HUES6 (cell line): ENCODE measurements at regions not wholly inside any gene's neighbourhood (a gene's known extent, or its start where the extent isn't known, plus 50 kb on each side); places are given as distances from the start of the nearest gene placed in this dataset.
A peak's percentile ranks its signal among the peaks of the same experiment; 100 is the strongest.
"Not testable (repeated sequence)": the region's sequence is repeated elsewhere in the genome, so short reads cannot be mapped to it uniquely, and the experiment has no call there.

ENCODE experiments used
- H3K27ac ChIP-seq: 2 replicates; pipeline ENCODE4 v1.7.0; 2013; ENCODE audit warnings: low read depth, mild to moderate bottlenecking, low read length, inconsistent platforms
- H3K27me3 ChIP-seq: 2 replicates; pipeline ENCODE4 v1.6.1; 2013; ENCODE audit warnings: low read length; ENCODE audit not compliant: control insufficient read depth, insufficient read depth
- H3K36me3 ChIP-seq: 2 replicates; pipeline ENCODE4 v1.6.1; 2013; ENCODE audit warnings: low read length; ENCODE audit not compliant: control insufficient read depth, insufficient read depth
- H3K4me1 ChIP-seq: 2 replicates; pipeline ENCODE4 v1.6.1; 2013; ENCODE audit warnings: low read length; ENCODE audit not compliant: control insufficient read depth, insufficient read depth
- H3K4me3 ChIP-seq: 2 replicates; pipeline ENCODE4 v1.5.1; 2013; ENCODE audit warnings: low read depth, low read length
- H3K9ac ChIP-seq: one replicate; pipeline ENCODE4 v1.6.1; 2013; ENCODE audit warnings: mild to moderate bottlenecking, low read length
- H3K9me3 ChIP-seq: 2 replicates; pipeline ENCODE4 v1.6.1; 2013; ENCODE audit warnings: low read depth, low read length; ENCODE audit not compliant: control insufficient read depth, insufficient read depth

DNA sequence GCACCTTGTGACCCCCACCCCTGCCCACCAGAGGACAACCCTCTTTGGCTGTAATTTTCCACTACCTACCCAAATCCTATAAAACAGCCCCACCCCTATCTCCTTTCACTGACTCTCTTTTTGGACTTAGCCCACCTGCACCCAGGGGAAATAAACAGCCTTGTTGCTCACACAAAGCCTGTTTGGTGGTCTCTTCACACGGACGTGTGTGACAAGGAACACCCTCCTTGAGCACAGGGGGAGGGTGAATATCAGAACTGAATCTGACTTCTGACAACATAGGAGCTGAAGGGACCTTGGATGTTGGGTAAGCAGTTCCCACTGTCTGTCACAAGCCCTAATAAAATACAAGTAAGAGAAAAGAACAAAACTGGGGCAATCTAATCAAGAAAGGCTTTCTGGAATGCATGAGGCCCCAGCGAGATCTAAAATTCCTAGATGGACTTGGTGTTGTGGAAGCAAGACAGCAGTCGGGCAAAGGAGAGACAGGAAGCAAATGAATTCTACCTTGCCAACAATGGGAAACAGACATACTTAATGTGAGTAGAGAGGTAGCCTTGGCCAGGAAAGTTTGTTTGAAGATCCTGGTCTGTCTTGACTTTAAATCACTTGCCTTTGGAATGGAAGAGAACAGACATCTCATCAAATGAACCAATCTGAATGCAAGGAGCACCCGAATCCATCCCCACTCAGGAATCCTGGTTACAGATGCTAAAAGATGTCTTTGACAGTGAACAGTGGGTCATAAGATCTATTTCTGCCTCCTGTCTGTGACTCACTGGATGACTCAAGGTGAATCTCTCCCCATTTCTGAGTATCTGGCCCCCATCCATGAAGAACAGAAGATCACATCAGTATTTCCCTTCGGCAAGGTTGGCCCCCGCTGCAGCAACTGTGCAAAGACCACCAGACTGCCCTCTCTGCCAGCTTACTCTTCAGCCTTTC, 53.3 kb downstream of the OLFML3 start:
- Histone ChIP-seq H3K9ac (peak overlapping the region; percentile 96), H3K36me3 (peaks cover 3% of the 10 kb centered on the region; the same call in 1 of the 2 replicates), H3K9me3 (peaks cover 7% of the 10 kb centered on the region; the same call in 1 of the 2 replicates), H3K4me1 (peaks cover 54% of the 10 kb centered on the region), H3K27me3 (no peaks in the 10 kb centered on the region), H3K4me3 (peak overlapping the region; percentile 58), H3K27ac (peak overlapping the region; percentile 82)

- H3K4me3 ChIP-seq: peak overlapping the region; percentile 58
- peaks cover 4% of the 10 kb centered on the region; the same call in 1 of the 2 replicates for H3K9me3 ChIP-seq
- H3K36me3 ChIP-seq: no peaks in the 10 kb centered on the region
- peak overlapping the region; percentile 82 for H3K27ac ChIP-seq
- peak overlapping the region; percentile 96 for H3K9ac ChIP-seq
- H3K27me3 ChIP-seq: no peaks in the 10 kb centered on the region
- H3K4me1 ChIP-seq: peaks cover 61% of the 10 kb centered on the region
Measured at GRCh38 chr1:114033216-114033706, 54.0 kb downstream of the OLFML3 start.

DNA sequence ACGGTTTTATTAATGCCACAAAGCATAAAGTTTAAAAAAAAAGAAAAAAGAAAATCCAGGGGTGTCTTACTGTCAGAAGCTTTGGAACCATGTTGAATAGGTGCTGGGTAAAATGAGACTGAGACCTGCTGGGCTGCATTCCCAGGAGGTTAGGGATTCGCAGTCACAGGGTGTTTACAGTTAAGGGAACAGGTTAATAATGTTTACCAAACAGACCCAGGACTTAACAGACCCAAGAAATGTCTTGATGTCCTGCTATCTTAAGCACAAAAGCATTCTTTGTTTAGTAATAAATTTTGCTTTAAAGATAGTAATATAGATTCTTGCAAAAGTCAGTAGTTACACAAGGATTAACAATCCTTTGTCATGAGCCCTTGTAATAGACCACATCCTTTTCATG, 54.7 kb downstream of the OLFML3 start:
- H3K4me1 ChIP-seq: peaks cover 68% of the 10 kb centered on the region

GRCh38 chr1:114034567-114035303, 55.5 kb downstream of the OLFML3 start:
- Histone ChIP-seq H3K4me1 (peaks cover 73% of the 10 kb centered on the region), H3K9me3 (no peaks in the 10 kb centered on the region), H3K27me3 (no peaks in the 10 kb centered on the region), H3K4me3 (peak overlapping the region; percentile 58), H3K36me3 (no peaks in the 10 kb centered on the region), H3K9ac (peak overlapping the region; percentile 96), H3K27ac (peak overlapping the region; percentile 82)

More for the DNA sequence above, 54.7 kb downstream of the OLFML3 start:
- peak overlapping the region; percentile 58 for H3K4me3 ChIP-seq
- H3K9ac ChIP-seq: peak overlapping the region; percentile 96
- peak overlapping the region; percentile 82 for H3K27ac ChIP-seq
- H3K27me3 ChIP-seq: no peaks in the 10 kb centered on the region
- H3K9me3 ChIP-seq: peaks cover 3% of the 10 kb centered on the region; the same call in 1 of the 2 replicates
- no peaks in the 10 kb centered on the region for H3K36me3 ChIP-seq

- Histone ChIP-seq H3K27ac (peak overlapping the region; percentile 82), H3K4me1 (peaks cover 78% of the 10 kb centered on the region), H3K4me3 (peak overlapping the region; percentile 58), H3K9me3 (no peaks in the 10 kb centered on the region), H3K9ac (peak overlapping the region; percentile 96), H3K36me3 (no peaks in the 10 kb centered on the region), H3K27me3 (no peaks in the 10 kb centered on the region)
Measured at GRCh38 chr1:114035304-114035700, 56.0 kb downstream of the OLFML3 start.

- not testable (repeated sequence) for H3K27me3 ChIP-seq, H3K9me3 ChIP-seq, H3K36me3 ChIP-seq
- Histone ChIP-seq H3K27ac (peak overlapping the region; percentile 97), H3K4me3 (peak overlapping the region; percentile 13), H3K9ac (peak overlapping the region; percentile 92), H3K4me1 (peaks cover 68% of the 10 kb centered on the region)
Measured at GRCh38 chr1:114036841-114037630, 57.8 kb downstream of the OLFML3 start.

DNA sequence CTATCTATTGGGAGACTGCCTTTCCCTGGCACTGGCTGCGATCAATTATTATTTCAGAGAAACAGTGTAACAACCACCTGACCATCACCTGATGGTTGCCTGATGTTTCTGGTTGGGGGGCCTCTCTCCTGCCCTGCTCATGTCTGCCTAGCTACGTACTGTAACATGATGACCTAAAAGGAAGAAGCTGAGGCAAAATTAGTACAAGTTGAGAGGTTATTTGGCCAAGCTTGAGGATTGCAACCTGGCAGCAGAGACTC, 58.3 kb downstream of the OLFML3 start:
- peaks cover 64% of the 10 kb centered on the region for H3K4me1 ChIP-seq
- H3K27me3 ChIP-seq: no peaks in the 10 kb centered on the region
- peak overlapping the region; percentile 13 for H3K4me3 ChIP-seq
- peak overlapping the region; percentile 83 for H3K27ac ChIP-seq
- peak overlapping the region; percentile 92 for H3K9ac ChIP-seq
- no peaks in the 10 kb centered on the region for H3K36me3 ChIP-seq
- no peaks in the 10 kb centered on the region for H3K9me3 ChIP-seq

DNA sequence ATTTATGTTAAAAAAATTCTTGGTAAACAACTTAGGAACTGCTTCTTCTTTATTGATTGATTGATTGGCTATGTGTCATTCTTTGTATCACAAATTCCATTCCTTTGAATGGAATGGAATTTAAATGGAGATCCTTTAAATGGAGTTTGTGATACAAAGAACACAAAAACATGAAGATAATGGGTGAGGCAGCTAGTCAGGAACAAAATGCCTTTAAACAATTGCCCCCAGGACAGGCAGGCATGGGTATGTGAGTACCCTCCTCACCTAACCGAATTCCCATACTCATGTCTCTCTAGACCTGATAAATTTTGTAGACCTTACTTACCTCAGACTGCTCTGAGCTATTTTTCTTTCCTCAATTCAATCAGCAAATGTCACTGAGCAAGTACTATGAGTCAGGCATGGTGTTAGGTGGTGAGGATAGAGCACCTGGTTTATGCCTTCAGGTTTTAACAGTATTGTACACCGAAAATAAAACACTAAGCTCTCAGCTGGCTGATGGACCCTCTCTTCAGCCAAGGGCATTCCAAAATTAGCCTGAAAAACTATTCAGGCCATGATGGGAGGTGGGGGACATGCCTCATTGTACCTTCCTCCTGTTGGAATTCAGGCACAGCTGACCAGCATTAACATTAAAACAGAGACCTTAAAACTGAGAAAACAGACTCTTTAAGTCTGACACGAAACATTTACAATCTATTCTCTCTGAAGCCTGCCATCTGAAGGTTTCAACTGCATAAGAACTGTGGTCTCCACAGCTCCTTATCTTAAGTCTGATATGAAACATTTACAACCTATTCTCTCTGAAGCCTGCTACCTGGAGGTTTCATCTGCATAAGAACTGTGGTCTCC, 58.9 kb downstream of the OLFML3 start:
- Histone ChIP-seq H3K4me3 (peak overlapping the region; percentile 13), H3K4me1 (peaks cover 58% of the 10 kb centered on the region), H3K9ac (peak overlapping the region; percentile 92), H3K36me3 (no peaks in the 10 kb centered on the region), H3K27me3 (no peaks in the 10 kb centered on the region), H3K9me3 (no peaks in the 10 kb centered on the region), H3K27ac (peak overlapping the region; percentile 83)
